DND-41 (cell line): ENCODE measurements at regions not wholly inside any gene's neighbourhood (a gene's known extent, or its start where the extent isn't known, plus 50 kb on each side); places are given as distances from the start of the nearest gene placed in this dataset.

Source experiments
- ATAC-seq: fragments of 200-7000 bp; cut with Tn5 transposase; 3 replicates; pipeline ENCODE4 v1.9.1; 2021; ENCODE audit warnings: low read depth; ENCODE audit not compliant: insufficient read depth
- DNase-seq: peaks from one replicate; pipeline ENCODE4 v3.0.0-alpha.2; 2020
- H2AFZ ChIP-seq: 2 replicates; pipeline ENCODE4 v1.6.0; 2012; ENCODE audit warnings: low read depth, low read length
- H3K27ac ChIP-seq: 2 replicates; pipeline ENCODE4 v1.5.1; 2012; ENCODE audit warnings: low read length, inconsistent platforms
- H3K27me3 ChIP-seq: fragments of 200-600 bp; sonication (generic); 2 replicates; pipeline ENCODE4 v1.6.0; 2012; ENCODE audit warnings: low read length, mild to moderate bottlenecking, inconsistent platforms; ENCODE audit not compliant: insufficient read depth, poor library complexity
- H3K36me3 ChIP-seq: 2 replicates; pipeline ENCODE4 v1.5.1; 2012; ENCODE audit warnings: low read length, inconsistent platforms; ENCODE audit not compliant: insufficient read depth
- H3K4me1 ChIP-seq: 2 replicates; pipeline ENCODE4 v1.5.1; 2012; ENCODE audit warnings: mild to moderate bottlenecking, low read length; ENCODE audit not compliant: insufficient read depth
- H3K4me2 ChIP-seq: 2 replicates; pipeline ENCODE4 v1.6.0; 2012; ENCODE audit warnings: mild to moderate bottlenecking, moderate library complexity, low read length, inconsistent platforms; ENCODE audit not compliant: insufficient read depth
- H3K4me3 ChIP-seq, 2 experiments: fragments of 200-600 bp in 1 of 2; shearing (Covaris generic) in 1 of 2; 2 replicates each; pipeline ENCODE4 v1.5.1; 2012 to 2016; ENCODE audit warnings: inconsistent platforms in 2 of 2, low read length in 2 of 2, mild to moderate bottlenecking in 2 of 2, low read depth in 1 of 2, moderate library complexity in 1 of 2
- H3K79me2 ChIP-seq: 2 replicates; pipeline ENCODE4 v1.6.0; 2012; ENCODE audit warnings: low read length, inconsistent platforms; ENCODE audit not compliant: insufficient read depth
- H3K9ac ChIP-seq: 2 replicates; pipeline ENCODE4 v1.6.0; 2012; ENCODE audit warnings: low read depth, mild to moderate bottlenecking, inconsistent platforms, low read length, moderate library complexity
- H3K9me3 ChIP-seq: 2 replicates; pipeline ENCODE4 v1.5.1; 2012; ENCODE audit warnings: low read length, moderate library complexity, mild to moderate bottlenecking, inconsistent platforms; ENCODE audit not compliant: insufficient read depth, severe bottlenecking
- H4K20me1 ChIP-seq: 2 replicates; pipeline ENCODE4 v1.6.0; 2012; ENCODE audit warnings: low read length; ENCODE audit not compliant: insufficient read depth
- CTCF ChIP-seq: IDR thresholded peaks from 2 replicates; pipeline ENCODE4 v1.5.1; 2012; ENCODE audit warnings: borderline replicate concordance, low read length, moderate library complexity, mild to moderate bottlenecking; ENCODE audit not compliant: poor library complexity, severe bottlenecking; ENCODE audit errors: extremely low read depth
- EZH2 ChIP-seq: IDR thresholded peaks from 3 replicates; pipeline ENCODE4 v1.6.1; 2012; ENCODE audit warnings: borderline replicate concordance, low read depth, mild to moderate bottlenecking, moderate library complexity, low read length, inconsistent platforms; ENCODE audit not compliant: severe bottlenecking

- H2AFZ ChIP-seq: no peak overlapping the region
- H3K79me2 ChIP-seq: no peaks in the 10 kb centered on the region
- TF ChIP-seq CTCF (no peak), EZH2 (no peak)
- no peak for DNase-seq
- no peaks in the 10 kb centered on the region for H3K9me3 ChIP-seq
- ATAC-seq: no peak
- H4K20me1 ChIP-seq: no peaks in the 10 kb centered on the region
- H3K4me1 ChIP-seq: no peaks in the 10 kb centered on the region
- H3K36me3 ChIP-seq: no peaks in the 10 kb centered on the region
- H3K4me3 ChIP-seq: no peak overlapping the region
- no peaks in the 10 kb centered on the region for H3K27me3 ChIP-seq
- no peak overlapping the region for H3K27ac ChIP-seq
- H3K9ac ChIP-seq: no peak overlapping the region
- no peak overlapping the region for H3K4me2 ChIP-seq
Measured at GRCh38 chr10:109126016-109126415, 797.3 kb downstream of the XPNPEP1 start.

GRCh38 chr10:109115179-109115578 is 808.1 kb downstream of the XPNPEP1 start:
- DNase-seq: no peak
- no peaks in the 10 kb centered on the region for H3K36me3 ChIP-seq
- H3K79me2 ChIP-seq: no peaks in the 10 kb centered on the region
- no peak overlapping the region for H3K9ac ChIP-seq
- H4K20me1 ChIP-seq: no peaks in the 10 kb centered on the region
- H3K27me3 ChIP-seq: no peaks in the 10 kb centered on the region
- H3K27ac ChIP-seq: no peak overlapping the region
- no peak overlapping the region for H3K4me3 ChIP-seq
- H2AFZ ChIP-seq: no peak overlapping the region
- no peak overlapping the region for H3K4me2 ChIP-seq
- no peak for ATAC-seq
- H3K9me3 ChIP-seq: peaks cover 4% of the 10 kb centered on the region
- TF ChIP-seq CTCF (no peak), EZH2 (no peak)
- no peaks in the 10 kb centered on the region for H3K4me1 ChIP-seq

GRCh38 chr10:109114579-109114978 is 808.7 kb downstream of the XPNPEP1 start:
- Histone ChIP-seq H3K36me3 (no peaks in the 10 kb centered on the region), H3K27me3 (no peaks in the 10 kb centered on the region), H3K4me3 (no peak overlapping the region), H3K4me1 (no peaks in the 10 kb centered on the region), H2AFZ (no peak overlapping the region), H3K4me2 (no peak overlapping the region), H3K27ac (no peak overlapping the region), H4K20me1 (no peaks in the 10 kb centered on the region), H3K79me2 (no peaks in the 10 kb centered on the region), H3K9ac (no peak overlapping the region), H3K9me3 (peaks cover 4% of the 10 kb centered on the region)
- DNase-seq (no peak), ATAC-seq (no peak)
- TF ChIP-seq CTCF (no peak), EZH2 (no peak)

GRCh38 chr10:109106604-109107003 is 816.7 kb downstream of the XPNPEP1 start:
- H3K9ac ChIP-seq: no peak overlapping the region
- no peaks in the 10 kb centered on the region for H3K9me3 ChIP-seq
- TF ChIP-seq CTCF: no peak
- TF ChIP-seq EZH2: no peak
- H3K79me2 ChIP-seq: no peaks in the 10 kb centered on the region
- H3K27me3 ChIP-seq: no peaks in the 10 kb centered on the region
- H3K4me3 ChIP-seq: no peak overlapping the region
- H4K20me1 ChIP-seq: no peaks in the 10 kb centered on the region
- H2AFZ ChIP-seq: no peak overlapping the region
- H3K36me3 ChIP-seq: no peaks in the 10 kb centered on the region
- no peak for ATAC-seq
- H3K27ac ChIP-seq: no peak overlapping the region
- no peak for DNase-seq
- no peaks in the 10 kb centered on the region for H3K4me1 ChIP-seq
- H3K4me2 ChIP-seq: no peak overlapping the region
